Caco-2 (cell line): ENCODE measurements at regions not wholly inside any gene's neighbourhood (a gene's known extent, or its start where the extent isn't known, plus 50 kb on each side); places are given as distances from the start of the nearest gene placed in this dataset.

ENCODE experiments used
- BruUV-seq: library from RNA; stranded (reverse); fragments of 400-500 nt; replicated peaks from 2 replicates; lab custom pipeline; 2021; lab: Mats Ljungman, UMichigan
- CTCF ChIA-PET: fragments of 300-600 bp; sonication (Branson Sonifier 250); formaldehyde crosslinking; loops from one replicate; lab custom pipeline; 2022; ENCODE audit warnings: antibody characterized with exemption; lab: Charles Lee
- POLR2A ChIA-PET: fragments of 300-600 bp; sonication (Branson Sonifier 250); formaldehyde crosslinking; loops from one replicate; lab custom pipeline; 2022; ENCODE audit warnings: antibody characterized with exemption; lab: Charles Lee
- DNase-seq, 2 experiments: peaks; one replicate each; pipeline versions ENCODE4 v3.0.0 to v3.0.0-alpha.2; 2020 to 2022
- H3K27me3 ChIP-seq: replicated peaks from 2 replicates; pipeline ENCODE4 v1.6.0; 2011; ENCODE audit warnings: low read length; ENCODE audit not compliant: control insufficient read depth, insufficient read depth
- H3K36me3 ChIP-seq: 2 replicates; pipeline ENCODE4 v1.5.1; 2011; ENCODE audit warnings: low read length; ENCODE audit not compliant: control insufficient read depth, insufficient read depth
- H3K4me1 ChIP-seq: fragments of 250-450 bp; sonication (Bioruptor Pico); 2 replicates; pipeline ENCODE4 v1.5.1; 2020; ENCODE audit warnings: mild to moderate bottlenecking
- H3K4me3 ChIP-seq: 2 replicates; pipeline ENCODE4 v1.5.1; 2011; ENCODE audit warnings: low read depth, mild to moderate bottlenecking, control low read depth, low read length
- H3K9me3 ChIP-seq: fragments of 250-450 bp; sonication (Bioruptor Pico); 2 replicates; pipeline ENCODE4 v1.5.1; 2020; ENCODE audit warnings: mild to moderate bottlenecking, moderate library complexity
- H3K27ac Mint-ChIP-seq: one replicate; pipeline ENCODE4 v1.8.0; 2022; ENCODE audit warnings: mixed read lengths; ENCODE audit not compliant: unreplicated experiment
- H3K27me3 Mint-ChIP-seq: one replicate; pipeline ENCODE4 v1.8.0; 2022; ENCODE audit warnings: mixed read lengths; ENCODE audit not compliant: insufficient read depth, unreplicated experiment
- H3K36me3 Mint-ChIP-seq: one replicate; pipeline ENCODE4 v1.8.0; 2022; ENCODE audit warnings: mild to moderate bottlenecking, mixed read lengths; ENCODE audit not compliant: insufficient read depth, unreplicated experiment
- H3K4me1 Mint-ChIP-seq: one replicate; pipeline ENCODE4 v1.8.0; 2022; ENCODE audit warnings: low read depth, mixed read lengths; ENCODE audit not compliant: unreplicated experiment
- H3K4me3 Mint-ChIP-seq: one replicate; pipeline ENCODE4 v1.8.0; 2022; ENCODE audit warnings: mild to moderate bottlenecking, moderate library complexity, mixed read lengths; ENCODE audit not compliant: unreplicated experiment
- H3K9me3 Mint-ChIP-seq: one replicate; pipeline ENCODE4 v1.8.0; 2022; ENCODE audit warnings: mixed read lengths; ENCODE audit not compliant: unreplicated experiment
- CTCF ChIP-seq, 2 experiments: fragments of 200-600 bp in 1 of 2; IDR thresholded peaks; 1 replicate in 1 of 2; 2 replicates in 1 of 2; pipeline versions ENCODE4 v1.5.1 to v1.8.0; 2011 to 2022; ENCODE audit warnings: antibody characterized with exemption in 1 of 2, control low read depth in 1 of 2, inconsistent platforms in 1 of 2, low read depth in 1 of 2, low read length in 1 of 2, mild to moderate bottlenecking in 1 of 2, moderate library complexity in 1 of 2; ENCODE audit not compliant: insufficient read depth in 1 of 2, severe bottlenecking in 1 of 2, unreplicated experiment in 1 of 2
- intact Hi-C: fragments of 100-400 bp; cut with micrococcal nuclease; formaldehyde crosslinking; loops from one replicate; pipeline ENCODE4 v1.10.0; 2022; ENCODE audit not compliant: unreplicated experiment

GRCh38 chr2:210912779-210913178 is 356.4 kb downstream of the CPS1 start:
- Mint-ChIP-seq H3K4me3 (no peak overlapping the region), H3K27ac (no peak overlapping the region), H3K9me3 (no peaks in the 10 kb centered on the region), H3K27me3 (no peaks in the 10 kb centered on the region), H3K36me3 (no peaks in the 10 kb centered on the region), H3K4me1 (no peaks in the 10 kb centered on the region)
- H3K4me3 ChIP-seq = no peak overlapping the region
- no peaks in the 10 kb centered on the region for H3K9me3 ChIP-seq
- ChIA-PET CTCF (no interaction called here), POLR2A (no interaction called here)
- no peaks in the 10 kb centered on the region for H3K36me3 ChIP-seq
- no peaks in the 10 kb centered on the region for H3K4me1 ChIP-seq
- intact Hi-C loops = no loop called here
- BruUV-seq = no TSS peak
- TF ChIP-seq CTCF (IDR thresholded peaks at IDR 0.05; ENCODE audit: insufficient read depth in 1 of 2, low read depth in 1 of 2, low read length in 1 of 2, severe bottlenecking in 1 of 2, unreplicated experiment in 1 of 2) = no peak
- no peaks in the 10 kb centered on the region for H3K27me3 ChIP-seq
- no peak for DNase-seq

DNA sequence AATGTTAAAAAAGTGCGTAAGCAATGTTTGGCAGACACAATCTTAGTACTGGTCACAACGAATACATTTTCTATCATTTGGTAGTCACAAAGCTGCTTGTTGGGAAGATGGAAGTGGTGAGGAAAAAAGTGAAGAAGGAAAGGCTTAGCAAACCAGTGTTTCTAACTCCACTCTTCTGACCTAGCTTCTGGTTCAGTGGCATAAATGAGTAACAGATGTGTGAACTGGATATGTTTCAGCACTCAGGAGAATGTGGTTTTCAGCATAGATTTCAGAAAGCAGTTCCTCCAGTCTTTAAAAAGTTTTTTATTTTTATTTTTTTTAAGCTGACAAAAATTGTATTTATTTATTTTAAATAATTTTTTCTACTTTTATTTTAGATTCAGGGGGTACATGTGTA is 357.1 kb downstream of the CPS1 start:
- no peak overlapping the region for H3K27ac Mint-ChIP-seq
- no peak for TF ChIP-seq CTCF (IDR thresholded peaks at IDR 0.05; ENCODE audit: insufficient read depth in 1 of 2, low read depth in 1 of 2, low read length in 1 of 2, severe bottlenecking in 1 of 2, unreplicated experiment in 1 of 2)
- H3K4me3 Mint-ChIP-seq = no peak overlapping the region
- H3K27me3 Mint-ChIP-seq = no peaks in the 10 kb centered on the region
- no peaks in the 10 kb centered on the region for H3K27me3 ChIP-seq
- ChIA-PET POLR2A (no interaction called here), CTCF (no interaction called here)
- H3K4me1 ChIP-seq = no peaks in the 10 kb centered on the region
- no peaks in the 10 kb centered on the region for H3K36me3 ChIP-seq
- no peaks in the 10 kb centered on the region for H3K9me3 Mint-ChIP-seq
- DNase-seq = no peak
- no peak overlapping the region for H3K4me3 ChIP-seq
- no TSS peak for BruUV-seq
- no peaks in the 10 kb centered on the region for H3K4me1 Mint-ChIP-seq
- H3K9me3 ChIP-seq = no peaks in the 10 kb centered on the region
- intact Hi-C loops = no loop called here
- no peaks in the 10 kb centered on the region for H3K36me3 Mint-ChIP-seq

GRCh38 chr2:210915912-210916311 is 359.5 kb downstream of the CPS1 start:
- Mint-ChIP-seq H3K27me3 (no peaks in the 10 kb centered on the region), H3K27ac (no peak overlapping the region)

More at GRCh38 chr2:210915912-210916311, 359.5 kb downstream of the CPS1 start:
- no peaks in the 10 kb centered on the region for H3K27me3 ChIP-seq
- no peak for TF ChIP-seq CTCF (IDR thresholded peaks at IDR 0.05; ENCODE audit: insufficient read depth in 1 of 2, low read depth in 1 of 2, low read length in 1 of 2, severe bottlenecking in 1 of 2, unreplicated experiment in 1 of 2)
- BruUV-seq = no TSS peak
- H3K4me1 ChIP-seq = no peaks in the 10 kb centered on the region
- H3K9me3 Mint-ChIP-seq = no peaks in the 10 kb centered on the region
- ChIA-PET POLR2A (no interaction called here), CTCF (no interaction called here)
- intact Hi-C loops = no loop called here
- no peaks in the 10 kb centered on the region for H3K36me3 ChIP-seq
- H3K9me3 ChIP-seq = no peaks in the 10 kb centered on the region
- DNase-seq = no peak
- no peak overlapping the region for H3K4me3 Mint-ChIP-seq
- H3K4me1 Mint-ChIP-seq = no peaks in the 10 kb centered on the region
- H3K4me3 ChIP-seq = no peak overlapping the region
- H3K36me3 Mint-ChIP-seq = no peaks in the 10 kb centered on the region
